GM23338 (cell line): ENCODE measurements at regions not wholly inside any gene's neighbourhood (a gene's known extent, or its start where the extent isn't known, plus 50 kb on each side); places are given as distances from the start of the nearest gene placed in this dataset.

Source experiments
- ATAC-seq: fragments of 200-7000 bp; cut with Tn5 transposase; 3 replicates; pipeline ENCODE4 v1.9.1; 2020
- DNase-seq: peaks from one replicate; pipeline ENCODE4 v3.0.0-alpha.2; 2015; ENCODE audit warnings: low spot score
- H2AFZ ChIP-seq: fragments of 200-600 bp; sonication (generic); 2 replicates; pipeline ENCODE4 v1.8.0; 2016; ENCODE audit warnings: antibody characterized with exemption, mild to moderate bottlenecking, moderate library complexity
- H3F3A ChIP-seq: fragments of 200-600 bp; sonication (generic); replicated peaks from 2 replicates; pipeline ENCODE4 v1.8.0; 2017; ENCODE audit warnings: antibody characterized with exemption, mixed run types, low read depth
- H3K27ac ChIP-seq: fragments of 200-600 bp; sonication (generic); 2 replicates; pipeline ENCODE4 v1.6.1; 2016; ENCODE audit warnings: low read depth
- H3K27me3 ChIP-seq: fragments of 200-600 bp; sonication (generic); 2 replicates; pipeline ENCODE4 v1.8.0; 2016; ENCODE audit warnings: mild to moderate bottlenecking, mixed run types, moderate library complexity; ENCODE audit not compliant: insufficient read depth
- H3K36me3 ChIP-seq: fragments of 200-600 bp; sonication (generic); 2 replicates; pipeline ENCODE4 v1.8.0; 2016; ENCODE audit warnings: mild to moderate bottlenecking; ENCODE audit not compliant: insufficient read depth
- H3K4me1 ChIP-seq: fragments of 200-600 bp; sonication (generic); 2 replicates; pipeline ENCODE4 v1.8.0; 2016; ENCODE audit warnings: mild to moderate bottlenecking, moderate library complexity; ENCODE audit not compliant: insufficient read depth
- H3K4me2 ChIP-seq: fragments of 200-600 bp; sonication (generic); 2 replicates; pipeline ENCODE4 v1.7.1; 2017; ENCODE audit warnings: mixed run types
- H3K4me3 ChIP-seq: fragments of 200-600 bp; sonication (generic); 2 replicates; pipeline ENCODE4 v1.6.1; 2016; ENCODE audit warnings: mixed run types
- H3K79me2 ChIP-seq: fragments of 200-600 bp; sonication (generic); replicated peaks from 2 replicates; pipeline ENCODE4 v1.8.0; 2017; ENCODE audit warnings: mild to moderate bottlenecking; ENCODE audit not compliant: insufficient read depth
- H3K9me2 ChIP-seq: fragments of 200-600 bp; sonication (generic); 2 replicates; pipeline ENCODE4 v1.8.0; 2017; ENCODE audit not compliant: insufficient read depth
- H4K20me1 ChIP-seq: fragments of 200-600 bp; sonication (generic); replicated peaks from 2 replicates; pipeline ENCODE4 v1.8.0; 2017; ENCODE audit warnings: mild to moderate bottlenecking; ENCODE audit not compliant: insufficient read depth
- H3K27ac Mint-ChIP-seq: 2 replicates; pipeline ENCODE4 v1.8.0; 2020; ENCODE audit warnings: inconsistent platforms, mild to moderate bottlenecking, moderate library complexity, mixed read lengths
- H3K27me3 Mint-ChIP-seq: 3 replicates; pipeline ENCODE4 v1.8.0; 2022; ENCODE audit warnings: low read depth, mild to moderate bottlenecking, moderate library complexity, mixed read lengths, inconsistent platforms; ENCODE audit not compliant: insufficient read depth, poor library complexity
- H3K36me3 Mint-ChIP-seq: 3 replicates; pipeline ENCODE4 v1.8.0; 2021; ENCODE audit warnings: low read depth, mild to moderate bottlenecking, inconsistent platforms, moderate library complexity, mixed read lengths
- H3K4me1 Mint-ChIP-seq: 3 replicates; pipeline ENCODE4 v1.8.0; 2020; ENCODE audit warnings: mild to moderate bottlenecking, inconsistent platforms, mixed read lengths
- H3K4me3 Mint-ChIP-seq: 3 replicates; pipeline ENCODE4 v1.8.0; 2021; ENCODE audit warnings: moderate library complexity, mild to moderate bottlenecking, inconsistent platforms, mixed read lengths
- H3K9me3 Mint-ChIP-seq: 3 replicates; pipeline ENCODE4 v1.8.0; 2020; ENCODE audit warnings: moderate library complexity, mild to moderate bottlenecking, inconsistent platforms, mixed read lengths
- CREB1 ChIP-seq: fragments of 250-450 bp; sonication (Bioruptor Pico); IDR thresholded peaks from 2 replicates; pipeline ENCODE4 v1.5.0; 2020; ENCODE audit warnings: low read depth, mild to moderate bottlenecking, moderate library complexity
- ETS1 ChIP-seq: IDR thresholded peaks from 2 replicates; pipeline ENCODE4 v1.6.1; 2016; ENCODE audit warnings: antibody characterized with exemption
- EZH2 ChIP-seq: fragments of 200-600 bp; sonication (generic); IDR thresholded peaks from one replicate; pipeline ENCODE4 v1.8.0; 2017; ENCODE audit warnings: antibody characterized with exemption, mild to moderate bottlenecking, low read depth; ENCODE audit not compliant: unreplicated experiment
- EZH2phosphoT487 ChIP-seq: fragments of 200-600 bp; sonication (generic); IDR thresholded peaks from one replicate; pipeline ENCODE4 v1.8.1; 2018; ENCODE audit warnings: antibody characterized with exemption; ENCODE audit not compliant: unreplicated experiment
- JUNB ChIP-seq: IDR thresholded peaks from one replicate; pipeline ENCODE4 v1.6.1; 2016; ENCODE audit warnings: antibody characterized with exemption; ENCODE audit not compliant: unreplicated experiment
- NANOG ChIP-seq: IDR thresholded peaks from 2 replicates; pipeline ENCODE4 v1.6.1; 2016; ENCODE audit warnings: antibody characterized with exemption, borderline replicate concordance
- POLR2AphosphoS5 ChIP-seq: IDR thresholded peaks from 2 replicates; pipeline ENCODE4 v1.6.1; 2016; ENCODE audit warnings: antibody characterized with exemption, low read depth
- STAT1 ChIP-seq: IDR thresholded peaks from one replicate; pipeline ENCODE4 v1.6.1; 2016; ENCODE audit warnings: antibody characterized with exemption; ENCODE audit not compliant: unreplicated experiment
- ZNF114 ChIP-seq: fragments of 250-450 bp; sonication (Bioruptor Pico); IDR thresholded peaks from 2 replicates; pipeline ENCODE4 v1.5.0; 2020; ENCODE audit warnings: mild to moderate bottlenecking, moderate library complexity
- ZNF331 ChIP-seq: fragments of 250-450 bp; sonication (Bioruptor Pico); IDR thresholded peaks from 2 replicates; pipeline ENCODE4 v1.5.0; 2020; ENCODE audit warnings: low read depth, mild to moderate bottlenecking, moderate library complexity

GRCh38 chr2:105183555-105184323 is 57.8 kb upstream of the GPR45 start:
- H3K4me3 Mint-ChIP-seq: no peak overlapping the region
- H3K9me3 Mint-ChIP-seq: no peaks in the 10 kb centered on the region
- no peak for DNase-seq

GRCh38 chr2:105184420-105184819 is 57.1 kb upstream of the GPR45 start:
- Histone ChIP-seq H3K9me2 (0 out of 2 replicates have a peak, but pooled peaks cover 3% of the 10 kb centered on the region), H4K20me1 (no peaks in the 10 kb centered on the region), H3K27ac (no peak overlapping the region), H3K4me3 (no peak overlapping the region), H3K36me3 (no peaks in the 10 kb centered on the region), H2AFZ (0 out of 2 replicates have a peak overlapping the region, but pooled peaks have one; percentile 28), H3K4me1 (peaks cover 7% of the 10 kb centered on the region; the same call in 1 of the 2 replicates), H3F3A (no peaks in the 10 kb centered on the region), H3K4me2 (no peak overlapping the region), H3K79me2 (no peaks in the 10 kb centered on the region), H3K27me3 (no peaks in the 10 kb centered on the region)
- H3K36me3 Mint-ChIP-seq: no peaks in the 10 kb centered on the region
- H3K4me3 Mint-ChIP-seq: no peak overlapping the region
- TF ChIP-seq EZH2 (no peak), ZNF331 (CRISPR knock-in tag) (no peak), JUNB (no peak), STAT1 (no peak), ZNF114 (CRISPR knock-in tag) (no peak), EZH2phosphoT487 (no peak), NANOG (no peak)
- peaks cover 7% of the 10 kb centered on the region for H3K27me3 Mint-ChIP-seq
- no peak for DNase-seq
- no peak; the same call in 2 of the 3 replicates for ATAC-seq
- H3K27ac Mint-ChIP-seq: no peak overlapping the region
- peaks cover 14% of the 10 kb centered on the region for H3K4me1 Mint-ChIP-seq
- H3K9me3 Mint-ChIP-seq: no peaks in the 10 kb centered on the region; the same call in 2 of the 3 replicates

More at GRCh38 chr2:105183555-105184323, 57.8 kb upstream of the GPR45 start:
- no peaks in the 10 kb centered on the region for H3K36me3 Mint-ChIP-seq
- Histone ChIP-seq H3K4me3 (no peak overlapping the region), H3K4me1 (peaks cover 7% of the 10 kb centered on the region; the same call in 1 of the 2 replicates), H3K36me3 (no peaks in the 10 kb centered on the region), H3K4me2 (no peak overlapping the region), H2AFZ (no peak overlapping the region), H3K79me2 (no peaks in the 10 kb centered on the region), H3K27me3 (no peaks in the 10 kb centered on the region), H4K20me1 (no peaks in the 10 kb centered on the region), H3K9me2 (no peaks in the 10 kb centered on the region), H3F3A (no peaks in the 10 kb centered on the region), H3K27ac (no peak overlapping the region)
- H3K27me3 Mint-ChIP-seq: peaks cover 7% of the 10 kb centered on the region
- no peak overlapping the region for H3K27ac Mint-ChIP-seq
- H3K4me1 Mint-ChIP-seq: peaks cover 14% of the 10 kb centered on the region
- ATAC-seq: no peak
- TF ChIP-seq ZNF114 (CRISPR knock-in tag) (no peak), POLR2AphosphoS5 (no peak), STAT1 (no peak), NANOG (no peak), CREB1 (no peak), ETS1 (no peak)
